SK-N-SH (cell line): ENCODE measurements at regions not wholly inside any gene's neighbourhood (a gene's known extent, or its start where the extent isn't known, plus 50 kb on each side); places are given as distances from the start of the nearest gene placed in this dataset.

Experiments
- CTCF ChIA-PET: fragments of 300-600, 350-600 bp; formaldehyde crosslinking; extraction: SDS; loops from one replicate; lab custom pipeline; 2021; lab: Yijun Ruan, JAX
- POLR2A ChIA-PET: fragments of 350-600 bp; sonication (Branson Sonifier 250); formaldehyde crosslinking; extraction: SDS; loops from one replicate; lab custom pipeline; 2020; ENCODE audit warnings: antibody characterized with exemption, inconsistent platforms; lab: Yijun Ruan, JAX
- DNase-seq: peaks from one replicate; pipeline ENCODE4 v3.0.0; 2012
- H2AFZ ChIP-seq: fragments of 200-600 bp; sonication (generic); 2 replicates; pipeline ENCODE4 v1.8.1; 2016; ENCODE audit warnings: antibody characterized with exemption, mild to moderate bottlenecking, low read depth
- H3F3A ChIP-seq: fragments of 200-600 bp; sonication (generic); replicated peaks from 2 replicates; pipeline ENCODE3; 2016; ENCODE audit warnings: antibody characterized with exemption, mild to moderate bottlenecking; ENCODE audit not compliant: insufficient read depth
- H3K27ac ChIP-seq, 2 experiments: fragments of 200-500 bp in 1 of 2; fragments of 200-600 bp in 1 of 2; sonication (Bioruptor generic) in 1 of 2; sonication (generic), shearing (Covaris generic) in 1 of 2; 2 replicates each; pipeline versions ENCODE4 v1.5.1 to v1.6.1; 2014 to 2016; ENCODE audit warnings: low read depth in 2 of 2, inconsistent platforms in 1 of 2, low read length in 1 of 2, mild to moderate bottlenecking in 1 of 2, mixed read lengths in 1 of 2
- H3K27me3 ChIP-seq: fragments of 200-600 bp; sonication (generic), shearing (Covaris generic); 2 replicates; pipeline ENCODE4 v1.6.1; 2016; ENCODE audit warnings: mixed run types; ENCODE audit not compliant: insufficient read depth
- H3K36me3 ChIP-seq, 2 experiments: fragments of 200-500 bp in 1 of 2; fragments of 200-600 bp in 1 of 2; sonication (Bioruptor generic) in 1 of 2; sonication (generic) in 1 of 2; replicated peaks in 1 of 2; 2 replicates each; pipeline versions ENCODE3 to v1.5.1; 2014 to 2016; ENCODE audit warnings: low read length in 1 of 2, mild to moderate bottlenecking in 1 of 2; ENCODE audit not compliant: insufficient read depth in 2 of 2, control insufficient read depth in 1 of 2
- H3K4me1 ChIP-seq, 2 experiments: fragments of 200-500 bp in 1 of 2; fragments of 200-600 bp in 1 of 2; sonication (Bioruptor generic) in 1 of 2; sonication (generic), shearing (Covaris generic) in 1 of 2; 2 replicates each; pipeline versions ENCODE4 v1.5.1 to v1.6.1; 2014 to 2016; ENCODE audit warnings: low read depth in 1 of 2, low read length in 1 of 2, mixed run types in 1 of 2; ENCODE audit not compliant: insufficient read depth in 2 of 2, control insufficient read depth in 1 of 2
- H3K4me2 ChIP-seq: fragments of 200-600 bp; sonication (generic), shearing (Covaris generic); 2 replicates; pipeline ENCODE4 v1.6.1; 2017; ENCODE audit warnings: mixed run types
- H3K4me3 ChIP-seq, 2 experiments: fragments of 200-500 bp in 1 of 2; fragments of 200-600 bp in 1 of 2; sonication (Bioruptor generic) in 1 of 2; sonication (generic), shearing (Covaris generic) in 1 of 2; 2 replicates each; pipeline versions ENCODE4 v1.5.1 to v1.8.1; 2014 to 2016; ENCODE audit warnings: low read depth in 2 of 2, inconsistent platforms in 1 of 2, low read length in 1 of 2, mild to moderate bottlenecking in 1 of 2, mixed read lengths in 1 of 2, moderate library complexity in 1 of 2
- H3K79me2 ChIP-seq: fragments of 200-600 bp; sonication (generic); 2 replicates; pipeline ENCODE4 v1.8.1; 2017; ENCODE audit warnings: mild to moderate bottlenecking; ENCODE audit not compliant: insufficient read depth
- H3K9ac ChIP-seq: fragments of 200-600 bp; sonication (generic); 2 replicates; pipeline ENCODE4 v1.6.1; 2017; ENCODE audit warnings: mixed run types
- H3K9me2 ChIP-seq: fragments of 200-600 bp; sonication (generic); 2 replicates; pipeline ENCODE4 v1.6.1; 2017; ENCODE audit warnings: mixed run types
- H3K9me3 ChIP-seq: fragments of 200-600 bp; sonication (generic); 2 replicates; pipeline ENCODE4 v1.6.1; 2017; ENCODE audit warnings: mixed run types, mild to moderate bottlenecking, moderate library complexity
- H4K20me1 ChIP-seq: fragments of 200-600 bp; sonication (generic); 2 replicates; pipeline ENCODE4 v1.6.1; 2017; ENCODE audit warnings: mild to moderate bottlenecking, mixed run types; ENCODE audit not compliant: insufficient read depth
- EZH2phosphoT487 ChIP-seq: fragments of 200-600 bp; sonication (generic); IDR thresholded peaks from 2 replicates; pipeline ENCODE4 v1.6.1; 2017; ENCODE audit warnings: low read depth, mixed run types, mild to moderate bottlenecking, antibody characterized with exemption, moderate library complexity, borderline replicate concordance
- GABPA ChIP-seq: IDR thresholded peaks from 2 replicates; pipeline ENCODE4 v1.4.0; 2012; ENCODE audit warnings: low read depth, mild to moderate bottlenecking
- NFIC ChIP-seq: IDR thresholded peaks from 2 replicates; pipeline ENCODE4 v1.4.0; 2012; ENCODE audit warnings: borderline replicate concordance
- NRF1 ChIP-seq: IDR thresholded peaks from 2 replicates; pipeline ENCODE4 v1.6.1; 2012; ENCODE audit warnings: low read depth, mild to moderate bottlenecking, low read length
- RAD21 ChIP-seq: IDR thresholded peaks from 2 replicates; pipeline ENCODE4 v1.6.1; 2012; ENCODE audit warnings: mild to moderate bottlenecking, low read length
- RXRA ChIP-seq: IDR thresholded peaks from 2 replicates; pipeline ENCODE4 v1.4.0; 2012; ENCODE audit warnings: low read depth, mild to moderate bottlenecking, borderline replicate concordance
- SIN3A ChIP-seq: IDR thresholded peaks from 2 replicates; pipeline ENCODE4 v1.6.1; 2012; ENCODE audit warnings: low read depth, mild to moderate bottlenecking, low read length, moderate library complexity, borderline replicate concordance
- TCF12 ChIP-seq: IDR thresholded peaks from 2 replicates; pipeline ENCODE4 v1.4.0; 2012
- TEAD4 ChIP-seq: IDR thresholded peaks from 2 replicates; pipeline ENCODE4 v1.4.0; 2012; ENCODE audit warnings: mild to moderate bottlenecking, borderline replicate concordance; ENCODE audit not compliant: insufficient read depth
- USF1 ChIP-seq: IDR thresholded peaks from 2 replicates; pipeline ENCODE4 v1.4.0; 2012; ENCODE audit warnings: low read depth, borderline replicate concordance
- ZBTB33 ChIP-seq: IDR thresholded peaks from 2 replicates; pipeline ENCODE4 v1.4.0; 2012; ENCODE audit warnings: low read depth, borderline replicate concordance
- WGBS: methylation state at CpG from one replicate; pipeline ENCODE4 v1.1.6; 2017; ENCODE audit warnings: low lambda C conversion rate; 5-methylcytosine and 5-hydroxymethylcytosine counted together
- TF ChIP-seq, protein P1 (sequence below): IDR thresholded peaks from 2 replicates; pipeline ENCODE4 v1.4.0; 2012; ENCODE audit warnings: low read depth
- TF ChIP-seq, protein P2 (sequence below): fragments of 150-350 bp; IDR thresholded peaks from 2 replicates; pipeline ENCODE4 v1.6.1; 2017; ENCODE audit warnings: antibody characterized with exemption, low read length, low read depth, borderline replicate concordance
- TF ChIP-seq, protein P3 (sequence below): IDR thresholded peaks from 2 replicates; pipeline ENCODE4 v1.6.1; 2012; ENCODE audit warnings: mild to moderate bottlenecking, low read depth, low read length, moderate library complexity

DNA sequence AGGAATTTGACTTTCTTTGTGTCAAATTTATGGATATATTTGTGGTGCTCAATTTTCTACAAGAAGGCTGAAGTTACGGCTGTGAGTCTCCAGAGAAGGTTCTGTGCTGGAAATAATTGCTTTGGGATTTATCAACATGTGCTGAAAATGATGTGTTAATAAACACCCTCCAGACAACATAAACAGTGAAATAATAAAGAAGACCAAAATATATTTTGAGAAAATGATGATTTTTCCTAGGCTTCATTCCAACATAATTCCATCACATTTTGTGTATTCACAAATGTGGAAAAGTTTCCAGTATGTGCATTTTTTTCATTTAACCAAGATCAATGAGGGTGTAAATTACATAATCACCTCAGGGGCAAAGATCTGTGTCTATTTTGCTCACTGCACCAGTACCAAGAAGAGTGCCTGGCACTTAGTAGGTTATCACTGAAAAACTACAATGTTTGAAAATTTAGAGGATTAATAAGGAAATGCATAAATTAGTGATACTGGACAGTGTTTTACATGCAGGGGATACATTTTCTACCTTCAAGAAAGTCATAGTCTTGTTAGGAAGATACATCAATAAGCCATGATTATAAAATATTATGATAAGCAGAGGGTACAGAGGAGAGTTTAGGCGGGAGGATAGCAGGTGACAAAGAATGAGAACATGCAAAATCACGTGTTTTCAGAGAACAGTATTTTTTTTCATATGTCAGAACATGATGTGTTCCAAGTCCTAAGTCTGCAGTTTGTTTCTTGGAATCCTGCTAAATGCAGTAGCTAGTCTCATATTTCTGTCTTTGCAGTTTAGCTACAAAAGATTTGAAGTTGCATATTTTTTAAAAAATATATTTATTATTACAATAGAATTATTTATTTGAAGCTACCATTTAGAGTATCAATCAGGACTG lies 127.6 kb upstream of the DLGAP1 start:
- no peak overlapping the region for H3K27ac ChIP-seq
- H3K9me2 ChIP-seq: no peaks in the 10 kb centered on the region
- DNase-seq: no peak
- no peaks in the 10 kb centered on the region for H3K27me3 ChIP-seq
- H3K36me3 ChIP-seq: no peaks in the 10 kb centered on the region
- H3K9me3 ChIP-seq: no peaks in the 10 kb centered on the region
- H3K79me2 ChIP-seq: no peaks in the 10 kb centered on the region
- H3K4me3 ChIP-seq: no peak overlapping the region
- no peak overlapping the region for H2AFZ ChIP-seq
- POLR2A ChIA-PET: no interaction called here
- no peaks in the 10 kb centered on the region for H4K20me1 ChIP-seq
- CTCF ChIA-PET: no interaction called here
- H3K4me1 ChIP-seq: no peaks in the 10 kb centered on the region
- no peaks in the 10 kb centered on the region for H3F3A ChIP-seq
- WGBS: 0% methylated on average over 3 of the region's 3 CpGs
- TF ChIP-seq TCF12 (no peak), RAD21 (no peak), NFIC (no peak), USF1 (no peak), SIN3A (no peak), ZBTB33 (no peak), TEAD4 (no peak), EZH2phosphoT487 (no peak), RXRA (no peak), NRF1 (no peak), GABPA (no peak)
- TF ChIP-seq, protein P1, sequence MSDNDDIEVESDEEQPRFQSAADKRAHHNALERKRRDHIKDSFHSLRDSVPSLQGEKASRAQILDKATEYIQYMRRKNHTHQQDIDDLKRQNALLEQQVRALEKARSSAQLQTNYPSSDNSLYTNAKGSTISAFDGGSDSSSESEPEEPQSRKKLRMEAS: no peak
- TF ChIP-seq, protein P2, sequence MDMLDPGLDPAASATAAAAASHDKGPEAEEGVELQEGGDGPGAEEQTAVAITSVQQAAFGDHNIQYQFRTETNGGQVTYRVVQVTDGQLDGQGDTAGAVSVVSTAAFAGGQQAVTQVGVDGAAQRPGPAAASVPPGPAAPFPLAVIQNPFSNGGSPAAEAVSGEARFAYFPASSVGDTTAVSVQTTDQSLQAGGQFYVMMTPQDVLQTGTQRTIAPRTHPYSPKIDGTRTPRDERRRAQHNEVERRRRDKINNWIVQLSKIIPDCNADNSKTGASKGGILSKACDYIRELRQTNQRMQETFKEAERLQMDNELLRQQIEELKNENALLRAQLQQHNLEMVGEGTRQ: no peak
- TF ChIP-seq, all 33 proteins: peak for 0
- no peak overlapping the region for H3K9ac ChIP-seq
- H3K4me2 ChIP-seq: no peak overlapping the region

DNA sequence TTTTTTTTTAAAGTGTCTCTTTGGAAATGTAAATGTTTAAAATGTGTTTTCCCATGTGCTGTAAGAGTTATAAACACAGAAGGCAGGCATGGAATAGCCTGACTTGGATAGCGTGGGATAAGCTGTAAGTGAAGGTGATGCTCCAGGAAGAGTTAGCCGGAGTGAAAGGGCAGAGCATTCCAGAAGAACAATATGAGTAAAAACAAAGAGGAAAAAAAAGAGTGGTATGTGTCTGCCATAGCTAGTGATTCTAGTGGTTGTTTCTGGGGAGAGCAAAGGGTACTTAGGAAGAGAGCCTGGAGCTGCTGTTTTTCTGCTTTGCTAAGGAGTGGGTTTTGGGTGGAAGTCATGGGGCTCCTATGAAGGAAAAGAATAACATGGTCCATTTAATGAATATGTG lies 126.9 kb upstream of the DLGAP1 start:
- Histone ChIP-seq H3K79me2 (no peaks in the 10 kb centered on the region), H3K9me3 (no peaks in the 10 kb centered on the region), H3K9me2 (no peaks in the 10 kb centered on the region), H3K27ac (no peak overlapping the region), H3K9ac (no peak overlapping the region), H3K4me3 (no peak overlapping the region), H3K27me3 (no peaks in the 10 kb centered on the region), H4K20me1 (no peaks in the 10 kb centered on the region), H3F3A (no peaks in the 10 kb centered on the region), H3K36me3 (no peaks in the 10 kb centered on the region), H2AFZ (no peak overlapping the region), H3K4me1 (no peaks in the 10 kb centered on the region), H3K4me2 (no peak overlapping the region)
- POLR2A ChIA-PET: no interaction called here
- WGBS: 0% methylated on average over 2 of the region's 2 CpGs
- DNase-seq: no peak
- CTCF ChIA-PET: no interaction called here
- TF ChIP-seq ZBTB33 (no peak), EZH2phosphoT487 (no peak), TEAD4 (no peak)
- TF ChIP-seq, protein P3, sequence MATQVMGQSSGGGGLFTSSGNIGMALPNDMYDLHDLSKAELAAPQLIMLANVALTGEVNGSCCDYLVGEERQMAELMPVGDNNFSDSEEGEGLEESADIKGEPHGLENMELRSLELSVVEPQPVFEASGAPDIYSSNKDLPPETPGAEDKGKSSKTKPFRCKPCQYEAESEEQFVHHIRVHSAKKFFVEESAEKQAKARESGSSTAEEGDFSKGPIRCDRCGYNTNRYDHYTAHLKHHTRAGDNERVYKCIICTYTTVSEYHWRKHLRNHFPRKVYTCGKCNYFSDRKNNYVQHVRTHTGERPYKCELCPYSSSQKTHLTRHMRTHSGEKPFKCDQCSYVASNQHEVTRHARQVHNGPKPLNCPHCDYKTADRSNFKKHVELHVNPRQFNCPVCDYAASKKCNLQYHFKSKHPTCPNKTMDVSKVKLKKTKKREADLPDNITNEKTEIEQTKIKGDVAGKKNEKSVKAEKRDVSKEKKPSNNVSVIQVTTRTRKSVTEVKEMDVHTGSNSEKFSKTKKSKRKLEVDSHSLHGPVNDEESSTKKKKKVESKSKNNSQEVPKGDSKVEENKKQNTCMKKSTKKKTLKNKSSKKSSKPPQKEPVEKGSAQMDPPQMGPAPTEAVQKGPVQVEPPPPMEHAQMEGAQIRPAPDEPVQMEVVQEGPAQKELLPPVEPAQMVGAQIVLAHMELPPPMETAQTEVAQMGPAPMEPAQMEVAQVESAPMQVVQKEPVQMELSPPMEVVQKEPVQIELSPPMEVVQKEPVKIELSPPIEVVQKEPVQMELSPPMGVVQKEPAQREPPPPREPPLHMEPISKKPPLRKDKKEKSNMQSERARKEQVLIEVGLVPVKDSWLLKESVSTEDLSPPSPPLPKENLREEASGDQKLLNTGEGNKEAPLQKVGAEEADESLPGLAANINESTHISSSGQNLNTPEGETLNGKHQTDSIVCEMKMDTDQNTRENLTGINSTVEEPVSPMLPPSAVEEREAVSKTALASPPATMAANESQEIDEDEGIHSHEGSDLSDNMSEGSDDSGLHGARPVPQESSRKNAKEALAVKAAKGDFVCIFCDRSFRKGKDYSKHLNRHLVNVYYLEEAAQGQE: no peak
- TF ChIP-seq, protein P2: no peak
